ENCODE measurements at regions not wholly inside any gene's neighbourhood (a gene's known extent, or its start where the extent isn't known, plus 50 kb on each side); places are given as distances from the start of the nearest gene placed in this dataset.

GRCh38 chr3:150077107-150077506, 106.4 kb upstream of the PFN2 start:
- Mint-ChIP-seq H3K4me3 (no peak overlapping the region), H3K27me3 (peaks cover 18% of the 10 kb centered on the region), H3K4me1 (peaks cover 6% of the 10 kb centered on the region), H3K27ac (no peak overlapping the region), H3K9me3 (peaks cover 8% of the 10 kb centered on the region), H3K36me3 (no peaks in the 10 kb centered on the region)
- no peak for DNase-seq

- H3K9me3 Mint-ChIP-seq = peaks cover 8% of the 10 kb centered on the region
- DNase-seq = no peak
- peaks cover 6% of the 10 kb centered on the region for H3K4me1 Mint-ChIP-seq
- H3K36me3 Mint-ChIP-seq = no peaks in the 10 kb centered on the region
- no peak overlapping the region for H3K27ac Mint-ChIP-seq
- H3K27me3 Mint-ChIP-seq = peaks cover 19% of the 10 kb centered on the region
- no peak overlapping the region for H3K4me3 Mint-ChIP-seq
Observed at GRCh38 chr3:150076443-150076842, 105.7 kb upstream of the PFN2 start.

- H3K4me1 Mint-ChIP-seq = peaks cover 6% of the 10 kb centered on the region
- H3K9me3 Mint-ChIP-seq = peaks cover 8% of the 10 kb centered on the region
- H3K36me3 Mint-ChIP-seq = no peaks in the 10 kb centered on the region
Observed at GRCh38 chr3:150075417-150075865, 104.7 kb upstream of the PFN2 start.

GRCh38 chr3:150074697-150075416, 104.2 kb upstream of the PFN2 start:
- peaks cover 8% of the 10 kb centered on the region for H3K9me3 Mint-ChIP-seq
- no peak overlapping the region for H3K4me3 Mint-ChIP-seq
- no peaks in the 10 kb centered on the region for H3K36me3 Mint-ChIP-seq
- DNase-seq = no peak
- no peak overlapping the region for H3K27ac Mint-ChIP-seq
- peaks cover 6% of the 10 kb centered on the region for H3K4me1 Mint-ChIP-seq
- peaks cover 19% of the 10 kb centered on the region for H3K27me3 Mint-ChIP-seq

More at GRCh38 chr3:150075417-150075865, 104.7 kb upstream of the PFN2 start:
- DNase-seq = no peak
- H3K4me3 Mint-ChIP-seq = no peak overlapping the region
- H3K27ac Mint-ChIP-seq = no peak overlapping the region
- H3K27me3 Mint-ChIP-seq = peaks cover 19% of the 10 kb centered on the region

- Mint-ChIP-seq H3K36me3 (no peaks in the 10 kb centered on the region), H3K27ac (no peak overlapping the region), H3K27me3 (peaks cover 23% of the 10 kb centered on the region), H3K4me3 (no peak overlapping the region), H3K4me1 (peaks cover 6% of the 10 kb centered on the region), H3K9me3 (peaks cover 8% of the 10 kb centered on the region)
- DNase-seq = no peak
Observed at GRCh38 chr3:150074277-150074676, 103.6 kb upstream of the PFN2 start.

GRCh38 chr3:150073513-150073912, 102.8 kb upstream of the PFN2 start:
- Mint-ChIP-seq H3K27ac (no peak overlapping the region), H3K27me3 (peaks cover 23% of the 10 kb centered on the region), H3K9me3 (peaks cover 8% of the 10 kb centered on the region), H3K36me3 (no peaks in the 10 kb centered on the region), H3K4me3 (no peak overlapping the region), H3K4me1 (peaks cover 6% of the 10 kb centered on the region)
- no peak for DNase-seq

- no peak overlapping the region for H3K27ac Mint-ChIP-seq
- H3K36me3 Mint-ChIP-seq = no peaks in the 10 kb centered on the region
- no peak for DNase-seq
- H3K9me3 Mint-ChIP-seq = peaks cover 8% of the 10 kb centered on the region
- H3K27me3 Mint-ChIP-seq = peaks cover 23% of the 10 kb centered on the region
- H3K4me1 Mint-ChIP-seq = peaks cover 6% of the 10 kb centered on the region
- H3K4me3 Mint-ChIP-seq = no peak overlapping the region
Observed at GRCh38 chr3:150073031-150073430, 102.3 kb upstream of the PFN2 start.

- H3K9me3 Mint-ChIP-seq = peaks cover 8% of the 10 kb centered on the region
- H3K27me3 Mint-ChIP-seq = peaks cover 28% of the 10 kb centered on the region
- H3K4me1 Mint-ChIP-seq = peaks cover 4% of the 10 kb centered on the region
- no peak for DNase-seq
- no peak overlapping the region for H3K27ac Mint-ChIP-seq
- H3K36me3 Mint-ChIP-seq = no peaks in the 10 kb centered on the region
- no peak overlapping the region for H3K4me3 Mint-ChIP-seq
Observed at GRCh38 chr3:150072576-150072975, 101.9 kb upstream of the PFN2 start.

GRCh38 chr3:150070271-150070670, 99.6 kb upstream of the PFN2 start:
- no peaks in the 10 kb centered on the region for H3K9me3 Mint-ChIP-seq
- no peak overlapping the region for H3K4me3 Mint-ChIP-seq
- no peak for DNase-seq
- no peaks in the 10 kb centered on the region for H3K36me3 Mint-ChIP-seq
- H3K27ac Mint-ChIP-seq = no peak overlapping the region
- peaks cover 34% of the 10 kb centered on the region for H3K27me3 Mint-ChIP-seq
- no peaks in the 10 kb centered on the region for H3K4me1 Mint-ChIP-seq

GRCh38 chr3:150069633-150070032, 98.9 kb upstream of the PFN2 start:
- no peaks in the 10 kb centered on the region for H3K9me3 Mint-ChIP-seq
- no peak overlapping the region for H3K27ac Mint-ChIP-seq
- H3K4me1 Mint-ChIP-seq = no peaks in the 10 kb centered on the region
- H3K4me3 Mint-ChIP-seq = no peak overlapping the region
- no peaks in the 10 kb centered on the region for H3K36me3 Mint-ChIP-seq
- peaks cover 34% of the 10 kb centered on the region for H3K27me3 Mint-ChIP-seq
- DNase-seq = no peak

GRCh38 chr3:150069154-150069527, 98.4 kb upstream of the PFN2 start:
- peaks cover 34% of the 10 kb centered on the region for H3K27me3 Mint-ChIP-seq
- H3K36me3 Mint-ChIP-seq = no peaks in the 10 kb centered on the region
- H3K27ac Mint-ChIP-seq = no peak overlapping the region
- no peak for DNase-seq
- H3K4me3 Mint-ChIP-seq = no peak overlapping the region
- H3K4me1 Mint-ChIP-seq = no peaks in the 10 kb centered on the region
- H3K9me3 Mint-ChIP-seq = no peaks in the 10 kb centered on the region

- Mint-ChIP-seq H3K36me3 (no peaks in the 10 kb centered on the region), H3K9me3 (no peaks in the 10 kb centered on the region), H3K4me1 (no peaks in the 10 kb centered on the region), H3K4me3 (no peak overlapping the region), H3K27ac (no peak overlapping the region), H3K27me3 (peaks cover 28% of the 10 kb centered on the region)
- no peak for DNase-seq
Observed at GRCh38 chr3:150068440-150069153, 97.9 kb upstream of the PFN2 start.

- peaks cover 20% of the 10 kb centered on the region for H3K27me3 Mint-ChIP-seq
- no peak for DNase-seq
- no peaks in the 10 kb centered on the region for H3K9me3 Mint-ChIP-seq
- no peak overlapping the region for H3K27ac Mint-ChIP-seq
- H3K36me3 Mint-ChIP-seq = no peaks in the 10 kb centered on the region
- no peaks in the 10 kb centered on the region for H3K4me1 Mint-ChIP-seq
- H3K4me3 Mint-ChIP-seq = no peak overlapping the region
Observed at GRCh38 chr3:150067561-150067960, 96.9 kb upstream of the PFN2 start.

- DNase-seq = no peak
- Mint-ChIP-seq H3K27ac (no peak overlapping the region), H3K9me3 (no peaks in the 10 kb centered on the region), H3K4me3 (no peak overlapping the region), H3K4me1 (no peaks in the 10 kb centered on the region), H3K36me3 (no peaks in the 10 kb centered on the region), H3K27me3 (peaks cover 15% of the 10 kb centered on the region)
Observed at GRCh38 chr3:150064971-150065370, 94.3 kb upstream of the PFN2 start.

- Mint-ChIP-seq H3K4me1 (no peaks in the 10 kb centered on the region), H3K36me3 (no peaks in the 10 kb centered on the region), H3K4me3 (no peak overlapping the region), H3K27me3 (peaks cover 11% of the 10 kb centered on the region), H3K9me3 (no peaks in the 10 kb centered on the region), H3K27ac (no peak overlapping the region)
- DNase-seq = no peak
Observed at GRCh38 chr3:150063237-150063636, 92.5 kb upstream of the PFN2 start.

GRCh38 chr3:150062492-150062891, 91.8 kb upstream of the PFN2 start:
- Mint-ChIP-seq H3K27ac (no peak overlapping the region), H3K27me3 (peaks cover 5% of the 10 kb centered on the region), H3K4me3 (no peak overlapping the region), H3K9me3 (no peaks in the 10 kb centered on the region), H3K36me3 (no peaks in the 10 kb centered on the region), H3K4me1 (no peaks in the 10 kb centered on the region)
- no peak for DNase-seq
